NCI-H1694 treated with DMSO at 0.1 percent for 48 hours (cell line): ENCODE measurements at regions not wholly inside any gene's neighbourhood (a gene's known extent, or its start where the extent isn't known, plus 50 kb on each side); places are given as distances from the start of the nearest gene placed in this dataset.
"Not testable (repeated sequence)": the region's sequence is repeated elsewhere in the genome, so short reads cannot be mapped to it uniquely, and the experiment has no call there.

Experiments used
- DNase-seq: peaks from one replicate; lab custom pipeline; 2025; lab: John Stamatoyannopoulos, UW

DNA sequence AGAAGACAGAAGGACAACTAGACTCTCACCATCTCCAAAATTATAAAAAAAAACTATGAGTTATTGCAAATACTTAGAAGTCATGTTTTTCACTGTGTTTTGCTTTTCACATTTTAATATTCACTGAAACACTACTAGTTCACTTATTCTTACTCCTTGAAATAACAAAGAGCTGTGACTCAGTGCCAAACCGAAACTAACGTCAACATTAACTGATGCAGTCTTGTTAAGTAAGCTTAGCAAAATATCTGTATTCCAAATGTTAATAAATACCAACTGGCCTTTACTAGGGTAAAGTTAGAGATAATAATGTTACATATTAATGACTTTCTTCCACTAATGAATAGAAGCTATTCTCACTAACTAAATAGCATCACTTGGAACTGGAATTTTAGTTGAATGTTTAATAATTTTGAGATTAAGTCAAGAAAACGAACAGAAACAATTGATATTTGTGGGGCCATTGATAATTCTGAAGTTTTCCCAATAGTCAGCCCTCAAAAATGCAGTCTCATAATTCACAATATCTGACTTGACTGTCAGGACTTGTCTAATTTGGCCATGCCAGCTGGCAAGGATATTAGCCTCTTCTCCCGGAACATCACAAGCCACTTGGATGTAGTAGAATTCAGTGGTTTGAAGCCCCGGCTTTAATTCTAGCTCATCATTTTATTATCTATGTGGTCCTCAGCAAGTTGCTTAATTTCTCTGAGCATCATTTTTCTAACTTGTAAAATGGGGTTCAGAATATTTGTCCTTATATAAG lies 230.1 kb upstream of the DDI1 start:
- no peak for DNase-seq

DNA sequence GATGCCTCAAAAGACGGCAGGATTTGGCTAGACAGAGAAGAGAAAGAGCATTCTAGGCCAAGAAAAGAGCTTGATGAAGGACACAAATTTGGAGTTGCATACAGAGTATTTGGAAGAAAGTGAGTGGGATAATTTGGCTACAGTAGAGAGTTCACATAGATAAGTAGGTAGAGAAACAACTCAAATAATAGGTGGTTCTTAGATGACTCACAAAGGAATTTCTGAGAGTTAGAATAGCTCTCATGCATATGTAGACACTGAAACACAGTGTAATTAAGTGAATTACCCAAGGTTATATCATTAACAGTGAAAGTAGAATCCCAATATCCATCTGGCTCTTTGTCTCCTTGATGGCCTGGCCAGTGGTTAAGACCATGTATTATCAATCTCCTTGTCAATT lies 228.6 kb upstream of the DDI1 start:
- DNase-seq, result no peak

GRCh38 chr11:103808252-103808651 lies 228.2 kb upstream of the DDI1 start:
- no peak for DNase-seq

DNA sequence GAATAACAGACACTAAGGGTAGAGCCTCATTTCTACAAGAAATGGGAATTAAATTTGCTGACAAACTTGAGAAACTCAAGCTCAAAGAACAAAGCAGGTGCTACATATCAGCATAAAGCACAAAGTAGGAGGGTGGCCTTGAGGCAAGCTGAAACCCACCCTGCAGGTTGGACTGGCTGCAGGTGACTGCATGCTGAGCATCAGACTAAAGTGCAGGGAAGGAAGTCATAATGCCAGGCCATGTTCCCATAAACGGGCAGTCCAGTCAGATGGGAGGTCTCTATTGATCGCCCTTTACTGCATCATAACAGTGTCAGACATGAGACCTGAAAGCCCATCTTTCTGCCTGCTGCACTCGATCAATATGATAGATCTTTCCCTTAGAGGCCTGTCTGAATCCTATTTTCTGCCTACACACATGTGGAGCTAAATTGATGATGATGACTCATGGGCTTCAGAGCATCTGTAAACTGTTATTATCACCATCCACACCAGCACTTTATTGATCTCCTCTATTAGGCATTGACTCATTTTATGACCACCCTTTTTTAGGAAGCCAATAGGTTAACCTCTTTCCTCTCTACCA lies 224.5 kb upstream of the DDI1 start:
- DNase-seq, result no peak

DNA sequence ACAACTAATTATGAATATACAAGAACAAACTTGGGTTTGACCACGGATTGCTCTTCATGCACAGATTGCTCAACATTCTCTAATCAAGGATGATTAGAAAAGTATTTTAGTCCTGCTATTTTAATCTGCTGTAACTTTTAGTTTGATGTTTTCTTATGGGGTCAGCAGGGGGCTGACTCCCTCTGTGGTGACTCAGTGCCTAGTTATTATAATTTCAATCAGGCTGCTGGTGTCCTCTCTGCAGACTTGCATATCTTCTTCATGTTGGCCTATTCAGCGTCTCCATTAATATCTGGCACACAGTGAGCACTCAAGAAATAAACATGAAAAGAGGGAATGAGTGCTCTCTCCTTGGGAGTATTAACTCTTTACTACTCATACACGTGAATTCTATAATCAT lies 223.8 kb upstream of the DDI1 start:
- DNase-seq, result no peak

GRCh38 chr11:103820345-103820744 lies 216.1 kb upstream of the DDI1 start:
- DNase-seq, result not testable (repeated sequence)

DNA sequence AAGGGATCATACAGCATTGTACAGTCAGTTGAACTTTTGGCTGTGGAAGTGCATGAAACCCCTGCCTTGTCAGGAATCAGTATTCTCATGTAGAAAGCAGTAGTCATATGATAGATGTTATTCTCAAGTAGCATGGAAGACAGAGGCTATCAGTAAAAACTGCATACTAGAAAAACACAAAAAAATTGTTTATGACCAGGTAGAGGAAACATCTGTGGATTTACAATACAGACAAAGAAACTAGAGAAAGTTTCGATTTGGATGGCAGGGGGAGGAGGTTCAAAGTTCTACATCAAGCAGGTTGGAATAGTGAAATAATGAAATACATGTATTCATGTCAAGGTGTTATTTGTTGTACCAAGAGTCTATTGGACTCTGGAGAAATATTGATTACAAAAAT lies 212.3 kb upstream of the DDI1 start:
- DNase-seq, result no peak

DNA sequence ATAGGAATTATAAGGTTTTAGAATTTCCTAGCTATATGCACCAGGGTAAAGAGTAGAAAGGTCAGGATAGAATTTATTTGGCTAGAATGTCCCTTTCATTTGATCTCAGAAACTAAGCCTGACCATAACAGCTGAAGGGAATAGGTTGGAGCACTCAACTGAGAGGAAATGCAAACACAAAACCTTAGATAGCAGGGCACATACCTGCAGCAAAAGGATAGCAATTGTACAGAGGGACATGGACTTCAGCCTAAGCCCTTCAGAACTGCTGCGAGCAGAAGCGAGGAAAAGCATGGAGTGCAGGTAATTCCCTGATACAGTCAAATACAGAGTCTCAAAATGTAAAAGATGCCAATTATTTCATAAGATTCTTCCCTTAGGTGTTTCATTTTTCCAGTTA lies 211.0 kb upstream of the DDI1 start:
- no peak for DNase-seq

DNA sequence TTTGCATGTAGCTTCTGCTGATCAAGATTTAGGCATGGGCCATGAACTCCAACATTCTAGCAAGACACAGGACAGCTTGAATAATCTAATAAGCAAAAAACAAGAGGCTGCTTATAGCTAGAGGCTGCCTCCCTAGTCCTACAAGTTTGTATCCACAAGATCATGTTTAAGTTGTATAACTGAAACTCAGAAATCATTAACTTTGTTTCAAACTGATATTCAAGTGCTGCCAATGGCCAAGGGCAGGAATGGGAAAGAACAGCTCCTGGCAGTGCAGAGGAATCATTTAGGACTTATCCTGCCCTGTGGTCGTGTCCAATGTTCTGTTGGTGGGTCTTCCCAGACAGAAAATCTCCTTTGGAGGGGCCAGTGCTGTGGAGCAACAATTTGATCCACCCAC lies 209.6 kb upstream of the DDI1 start:
- no peak for DNase-seq

GRCh38 chr11:103829596-103829995 lies 206.8 kb upstream of the DDI1 start:
- no peak for DNase-seq

DNA sequence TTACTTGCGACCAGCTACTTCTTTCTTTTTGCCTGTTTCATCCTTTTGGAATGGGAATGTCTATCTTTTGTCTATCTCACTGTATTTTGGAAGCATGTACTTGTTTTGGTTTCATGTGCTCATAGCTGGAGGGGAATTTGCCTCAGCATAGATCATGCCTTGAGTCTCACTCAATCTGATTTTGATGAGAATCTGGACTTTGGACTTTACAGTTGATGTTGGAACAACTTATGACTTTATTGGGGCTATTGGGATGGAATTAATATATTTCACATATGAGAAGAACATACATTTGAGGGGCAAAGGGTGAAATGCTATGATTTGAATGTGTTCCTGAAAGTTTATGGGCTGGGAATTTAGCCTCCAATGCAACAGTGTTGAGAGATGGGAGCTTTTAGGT lies 206.2 kb upstream of the DDI1 start:
- DNase-seq, result no peak

GRCh38 chr11:103832762-103833161 lies 203.7 kb upstream of the DDI1 start:
- no peak for DNase-seq

DNA sequence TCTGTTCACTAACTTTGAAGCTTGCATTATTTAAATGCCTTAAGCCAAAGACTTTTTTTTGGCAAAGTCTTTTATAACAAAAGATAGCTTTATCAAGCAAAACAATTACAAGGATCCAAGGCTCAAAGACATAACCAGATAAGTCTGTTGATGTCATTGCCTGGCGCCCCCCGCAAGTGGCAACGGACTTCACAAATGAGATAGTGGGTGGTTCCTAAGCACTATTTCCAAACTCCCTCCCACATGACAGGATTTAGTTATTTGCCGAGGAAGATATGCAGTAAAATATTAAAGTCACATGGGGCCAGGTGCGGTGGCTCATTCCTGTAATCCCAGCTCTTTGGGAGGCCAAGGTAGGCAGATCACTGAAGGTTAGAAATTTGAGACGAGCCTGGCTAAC lies 194.2 kb upstream of the DDI1 start:
- DNase-seq, result no peak

GRCh38 chr11:103842795-103843194 lies 193.6 kb upstream of the DDI1 start:
- DNase-seq, result no peak

GRCh38 chr11:103844327-103845215 lies 191.9 kb upstream of the DDI1 start:
- no peak for DNase-seq

DNA sequence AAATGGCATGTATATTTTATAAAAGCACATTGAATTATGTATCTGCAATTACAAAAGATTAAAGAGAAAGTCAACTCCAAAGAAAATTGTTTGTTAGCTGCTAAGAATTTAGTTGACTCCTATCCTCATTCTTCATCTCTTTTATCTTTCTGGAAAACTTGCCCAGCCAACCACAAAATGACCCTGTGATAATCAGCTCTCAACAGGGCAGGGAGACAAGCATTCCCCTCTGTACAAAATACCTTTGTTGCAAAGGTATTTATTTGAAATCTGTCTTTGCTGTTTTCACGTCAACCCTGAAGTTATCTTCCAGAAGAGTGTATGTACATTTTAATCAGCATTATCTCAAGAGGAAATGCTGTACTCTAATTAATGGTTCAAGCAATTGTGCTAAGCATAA lies 191.1 kb upstream of the DDI1 start:
- no peak for DNase-seq

GRCh38 chr11:103848686-103849085 lies 187.8 kb upstream of the DDI1 start:
- no peak for DNase-seq

DNA sequence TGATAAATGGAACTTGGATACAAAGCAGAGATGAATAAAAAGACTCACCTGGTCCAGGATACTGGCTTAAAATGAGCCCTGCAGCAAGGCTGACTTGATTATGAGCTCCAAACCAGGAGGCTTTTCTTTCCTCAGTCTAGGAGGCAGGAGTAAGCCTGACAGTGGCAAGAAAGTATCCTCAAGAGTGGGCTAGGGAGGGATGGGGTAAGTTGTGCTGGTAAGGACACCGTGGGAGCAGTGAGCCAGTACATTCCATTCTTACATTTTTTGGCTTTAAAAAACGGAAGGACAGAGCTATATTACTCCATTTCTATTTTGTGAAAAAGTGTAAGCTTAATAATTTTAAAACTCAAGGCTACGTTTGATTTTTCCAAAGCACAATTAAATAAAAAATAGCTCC lies 187.1 kb upstream of the DDI1 start:
- DNase-seq, result no peak

- DNase-seq, result no peak
These were observed 185.8 kb upstream of the DDI1 start for GRCh38 chr11:103850419-103851165.

GRCh38 chr11:103851166-103851651 lies 185.2 kb upstream of the DDI1 start:
- DNase-seq, result no peak
